HG03175 (cell line): ENCODE measurements at regions not wholly inside any gene's neighbourhood (a gene's known extent, or its start where the extent isn't known, plus 50 kb on each side); places are given as distances from the start of the nearest gene placed in this dataset.
"Not testable (repeated sequence)": the region's sequence is repeated elsewhere in the genome, so short reads cannot be mapped to it uniquely, and the experiment has no call there.

Source experiments
- ATAC-seq: cut with Tn5 transposase; IDR thresholded peaks from one replicate; pipeline ENCODE4 v1.9.1; 2021; ENCODE audit warnings: mild to moderate bottlenecking, moderate library complexity; ENCODE audit not compliant: unreplicated experiment

DNA sequence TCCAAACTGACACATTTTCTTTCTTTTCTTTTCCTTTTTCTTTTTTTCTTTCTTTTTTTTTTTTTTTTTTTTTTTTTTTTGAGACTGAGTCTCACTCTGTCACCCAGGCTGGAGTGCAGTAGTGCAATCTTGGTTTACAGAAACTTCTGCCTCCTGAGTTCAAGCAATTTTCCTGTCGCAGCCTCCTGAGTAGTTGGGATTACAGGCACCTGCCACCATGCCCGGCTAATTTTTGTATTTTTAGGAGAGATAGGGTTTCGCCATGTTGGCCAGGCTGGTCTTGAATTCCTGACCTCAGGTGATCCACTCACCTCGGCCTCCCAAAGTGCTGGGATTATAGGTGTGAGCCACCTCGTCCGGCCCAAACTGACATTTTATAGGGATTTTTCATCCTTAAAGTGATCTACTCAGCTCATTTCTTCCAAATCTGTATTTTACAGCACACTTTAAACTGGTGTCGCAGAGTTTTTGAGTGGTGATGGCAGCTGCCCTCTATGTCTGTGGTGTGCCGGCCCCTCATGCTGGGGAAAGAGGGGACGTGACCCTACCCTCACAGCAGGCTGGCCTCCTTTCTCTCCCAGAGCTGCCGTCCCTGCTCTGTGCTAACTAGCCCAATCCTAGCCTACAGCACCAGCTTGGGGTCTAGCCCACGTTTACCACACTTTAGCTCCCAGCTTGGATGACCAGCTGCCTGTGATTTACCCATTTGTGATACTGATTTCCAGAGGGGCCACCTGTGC is 211.9 kb upstream of the HAAO start:
- ATAC-seq: not testable (repeated sequence)

DNA sequence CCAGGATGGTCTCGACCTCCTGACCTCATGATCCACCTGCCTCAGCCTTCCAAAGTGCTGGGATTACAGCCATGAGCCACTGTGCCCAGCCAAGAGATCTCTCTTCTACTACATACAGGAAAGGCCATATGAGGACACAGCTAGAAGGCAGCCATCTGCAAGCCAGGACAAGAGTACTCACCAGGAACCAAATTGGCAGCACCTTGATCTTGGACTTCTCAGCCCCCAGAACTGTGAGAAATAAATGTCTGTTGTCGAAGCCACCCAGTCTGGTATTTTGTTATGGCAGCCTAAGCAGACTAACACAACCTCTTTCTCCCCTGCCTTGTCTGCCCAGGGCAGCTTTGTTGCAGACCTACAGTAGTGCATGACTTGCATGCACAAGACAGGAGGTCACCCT is 211.3 kb upstream of the HAAO start:
- ATAC-seq: no peak

DNA sequence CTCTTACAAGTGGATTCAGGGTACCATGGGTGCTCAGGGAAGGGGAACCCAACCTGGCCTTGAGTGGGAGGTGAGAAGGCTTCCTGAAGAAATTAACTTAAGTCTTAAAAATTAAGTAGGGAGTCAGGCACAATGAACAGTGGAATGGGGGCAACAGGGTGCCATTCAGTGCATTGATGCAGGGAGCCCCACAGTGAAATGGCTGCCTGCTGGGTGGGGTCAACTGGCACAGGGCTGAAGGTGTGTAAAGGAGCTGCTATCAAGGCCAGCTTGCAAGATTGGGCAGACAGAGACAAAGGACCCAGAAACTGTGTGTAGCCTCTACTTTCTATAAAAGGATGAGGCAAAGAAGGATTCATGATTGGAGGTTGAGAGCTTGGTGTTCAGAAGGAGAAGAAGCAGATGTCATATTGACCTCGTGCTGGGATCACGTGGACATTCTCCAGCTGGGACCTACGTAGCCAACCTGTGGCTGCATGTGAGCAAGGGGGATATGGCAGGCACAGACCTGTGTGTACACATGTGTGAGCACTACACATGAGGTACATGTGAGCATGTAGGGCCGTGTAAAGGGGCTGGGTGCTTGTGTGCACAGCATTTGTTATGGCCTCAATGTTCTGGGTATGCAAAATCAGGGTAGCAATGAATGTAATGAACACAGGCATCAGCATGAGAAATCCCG is 209.5 kb upstream of the HAAO start:
- ATAC-seq: no peak

GRCh38 chr2:43001055-43001378 is 208.6 kb upstream of the HAAO start:
- ATAC-seq: no peak

- ATAC-seq: no peak
Measured at GRCh38 chr2:43000242-43001054, 208.1 kb upstream of the HAAO start.

- no peak for ATAC-seq
Measured at GRCh38 chr2:42999856-43000241, 207.5 kb upstream of the HAAO start.

DNA sequence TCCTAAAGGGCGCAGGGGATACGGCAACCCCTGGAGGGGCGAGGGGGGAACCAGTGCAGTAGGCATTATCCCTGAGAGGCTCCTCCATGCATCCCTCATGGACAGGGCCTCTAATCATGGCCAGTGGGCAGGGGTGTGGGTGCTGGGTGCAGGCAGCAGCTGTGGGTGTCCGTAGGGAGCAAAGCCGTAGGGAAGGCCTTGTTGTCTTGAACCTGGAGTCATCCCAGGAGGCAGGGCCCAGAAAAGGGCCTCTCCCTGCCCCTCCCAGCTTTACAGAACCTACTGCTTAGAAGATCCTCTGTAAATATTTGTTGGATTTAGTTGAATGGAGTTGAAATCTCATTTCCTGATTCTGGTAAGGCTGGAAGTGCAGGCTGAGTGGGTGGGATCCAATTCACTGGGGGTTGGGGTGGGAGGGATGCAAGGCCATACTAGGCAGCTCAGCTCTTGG is 207.0 kb upstream of the HAAO start:
- no peak for ATAC-seq

DNA sequence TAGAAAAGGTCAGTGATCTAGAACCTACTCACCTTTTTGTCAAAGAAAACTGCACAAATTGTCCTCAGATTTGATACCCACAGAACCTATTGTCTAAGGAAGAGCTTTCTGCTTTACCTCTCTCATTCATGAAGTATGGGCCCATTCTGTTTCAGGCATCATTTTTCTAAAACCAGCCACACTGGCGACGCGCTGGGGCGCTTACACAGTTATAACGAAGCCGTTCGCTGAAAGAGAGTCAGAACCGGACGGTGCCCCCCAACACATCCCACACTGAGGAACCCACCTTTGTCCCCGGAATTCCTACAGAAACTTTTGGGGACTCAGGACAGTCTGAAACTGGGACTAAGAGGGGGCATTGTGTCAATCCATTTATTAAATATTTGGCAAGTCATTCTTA is 206.3 kb upstream of the HAAO start:
- ATAC-seq: no peak

- ATAC-seq: no peak
Measured at GRCh38 chr2:42996528-42996927, 204.1 kb upstream of the HAAO start.

DNA sequence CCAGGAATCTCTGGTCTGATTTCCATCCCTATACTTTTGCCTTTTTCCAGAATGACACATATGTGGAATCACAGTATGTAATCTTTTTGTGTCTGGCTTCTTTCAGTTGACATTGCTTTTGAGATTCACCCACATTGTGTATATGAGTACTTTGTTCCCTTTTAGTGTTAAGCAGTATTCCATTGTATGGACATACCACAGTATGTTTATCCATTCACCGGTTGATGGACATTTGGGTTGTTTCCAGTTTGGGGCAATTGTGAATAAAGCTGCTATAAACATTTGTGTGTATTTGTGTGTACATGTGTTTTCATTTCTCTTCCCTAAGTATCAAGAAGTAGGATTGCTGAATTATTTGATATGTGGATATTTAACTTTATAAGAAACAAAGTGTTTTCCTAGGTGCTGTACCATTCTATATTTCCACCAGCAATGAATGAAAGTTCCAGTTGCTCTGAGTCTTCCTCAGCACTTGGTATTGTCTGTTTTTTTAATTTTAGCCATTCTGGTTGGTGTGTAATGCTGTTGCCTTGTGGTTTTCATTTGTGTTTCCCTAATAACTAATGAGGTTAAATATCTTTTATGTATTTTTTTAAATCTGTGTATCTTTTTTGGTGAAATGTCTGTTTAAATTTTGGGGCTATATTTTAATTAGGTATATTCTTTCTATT is 203.5 kb upstream of the HAAO start:
- no peak for ATAC-seq

- ATAC-seq: not testable (repeated sequence)
Measured at GRCh38 chr2:42989283-42990081, 197.1 kb upstream of the HAAO start.

DNA sequence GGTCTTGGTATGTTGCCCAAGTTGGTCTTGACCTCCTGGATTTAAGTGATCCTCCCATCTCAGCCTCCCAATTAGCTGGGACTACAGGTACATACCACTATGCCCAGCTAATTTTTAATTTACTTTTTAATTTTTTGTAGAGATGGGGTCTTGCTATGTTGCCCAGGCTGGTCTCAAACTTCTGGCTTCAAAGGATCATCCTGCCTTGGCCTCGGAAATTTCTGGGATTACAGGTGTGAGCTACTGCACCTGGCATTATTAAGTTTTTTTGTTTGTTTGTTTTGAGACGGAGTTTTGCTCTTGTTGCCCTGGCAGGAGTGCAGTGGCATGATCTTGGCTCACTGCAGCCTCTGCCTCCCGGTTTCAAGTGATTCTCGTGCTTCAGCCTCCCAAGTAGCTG is 195.7 kb upstream of the HAAO start:
- not testable (repeated sequence) for ATAC-seq

GRCh38 chr2:42987112-42987922 is 194.9 kb upstream of the HAAO start:
- ATAC-seq: no peak

DNA sequence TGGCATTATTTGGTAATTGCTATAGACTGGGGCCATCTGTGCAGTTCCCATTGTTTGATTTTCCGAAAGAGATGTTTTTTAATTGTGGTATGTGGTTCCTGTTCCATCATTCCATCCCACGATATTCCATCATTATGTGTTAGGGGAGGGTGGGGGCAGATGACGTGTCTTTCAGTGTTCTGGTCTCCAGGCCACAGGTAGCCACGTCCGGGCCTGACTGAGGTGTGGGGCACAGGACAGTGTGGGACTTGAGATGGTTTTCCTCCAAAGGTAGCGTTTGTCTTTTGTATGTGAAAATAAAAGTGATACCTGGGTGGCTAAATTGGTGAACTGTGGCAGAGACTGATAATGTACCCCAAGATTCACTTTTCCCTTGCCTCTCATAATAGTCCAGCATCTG is 192.2 kb upstream of the HAAO start:
- ATAC-seq: no peak

- no peak for ATAC-seq
Measured at GRCh38 chr2:42984081-42984480, 191.7 kb upstream of the HAAO start.

DNA sequence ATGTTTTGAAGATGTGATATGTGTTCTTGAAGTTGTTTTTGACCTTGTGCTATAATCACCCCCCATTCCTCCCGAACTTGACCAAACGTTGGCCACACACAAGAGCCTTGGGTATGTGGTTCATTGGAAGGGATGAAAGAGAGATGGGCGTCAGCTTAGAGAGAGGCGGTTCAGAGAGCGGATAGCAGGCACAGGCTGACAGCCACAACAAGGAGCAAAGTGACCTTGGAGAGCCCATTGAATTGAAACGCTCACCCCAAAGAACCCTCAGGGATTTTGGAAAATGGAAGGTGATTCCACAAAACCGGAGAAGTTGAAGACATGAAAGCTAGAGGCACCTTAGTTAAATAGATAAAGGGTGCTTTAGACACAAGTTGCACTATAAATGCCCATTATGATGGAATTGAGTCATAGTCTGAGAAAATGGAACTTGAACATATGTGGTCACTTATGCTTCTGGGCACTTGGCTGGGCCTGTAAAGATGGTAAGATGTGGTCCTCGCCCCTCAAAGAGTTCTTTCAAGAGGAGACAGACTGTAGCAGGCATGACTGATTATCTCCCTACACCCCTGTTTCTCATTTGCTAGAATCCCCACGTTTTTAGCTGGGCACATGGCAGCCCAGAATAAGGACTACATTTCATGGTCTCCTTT is 188.5 kb upstream of the HAAO start:
- no peak for ATAC-seq

- no peak for ATAC-seq
Measured at GRCh38 chr2:42979870-42980763, 187.7 kb upstream of the HAAO start.

DNA sequence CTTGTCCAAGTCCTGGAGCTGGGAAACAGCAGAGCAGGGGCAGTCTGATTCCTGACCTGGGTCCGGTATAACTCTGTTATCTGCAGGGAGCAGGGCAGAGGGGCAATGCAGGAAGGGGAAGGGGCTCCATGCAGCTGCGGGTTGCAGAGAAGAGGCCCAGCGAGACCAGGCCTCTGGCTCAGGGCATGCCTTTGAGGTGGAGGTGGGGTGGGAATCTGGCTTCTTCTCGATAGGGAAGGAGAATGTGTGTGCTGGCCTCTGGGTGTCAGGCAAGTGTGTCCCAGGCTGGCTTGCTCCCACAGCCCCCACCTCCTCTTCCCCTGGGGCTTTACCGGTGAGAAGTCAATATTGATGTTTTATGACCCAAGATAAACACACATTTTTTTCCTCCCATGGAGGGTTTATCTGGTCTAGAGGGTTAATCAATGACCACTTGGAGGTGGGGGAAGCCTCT is 187.1 kb upstream of the HAAO start:
- no peak for ATAC-seq
